Suprapubic skin (tissue), 4 donors: ENCODE measurements at regions not wholly inside any gene's neighbourhood (a gene's known extent, or its start where the extent isn't known, plus 50 kb on each side); places are given as distances from the start of the nearest gene placed in this dataset.

ENCODE experiments used
- DNase-seq, 2 donors: peaks; one replicate each; pipeline ENCODE4 v3.0.0-alpha.2; 2019; ENCODE audit warnings: low spot score in 2 of 2
- H3K27ac ChIP-seq: fragments of 200-600 bp; sonication (generic); one replicate; pipeline ENCODE4 v1.5.1; 2019
- H3K27me3 ChIP-seq: fragments of 200-600 bp; sonication (generic); one replicate; pipeline ENCODE4 v1.5.1; 2019
- H3K36me3 ChIP-seq: fragments of 200-600 bp; sonication (generic); one replicate; pipeline ENCODE4 v1.5.1; 2019
- H3K4me1 ChIP-seq: fragments of 200-600 bp; sonication (generic); one replicate; pipeline ENCODE4 v1.5.1; 2019
- H3K4me3 ChIP-seq: fragments of 200-600 bp; sonication (generic); one replicate; pipeline ENCODE4 v1.5.1; 2019; ENCODE audit warnings: mild to moderate bottlenecking
- H3K9me3 ChIP-seq: fragments of 200-600 bp; sonication (generic); one replicate; pipeline ENCODE4 v1.5.1; 2019
- EP300 ChIP-seq: sonication (generic); formaldehyde crosslinking; IDR thresholded peaks from one replicate; pipeline ENCODE4 v1.6.1; 2017; ENCODE audit warnings: antibody characterized with exemption
- POLR2A ChIP-seq, 2 donors: fragments of 450-650 bp; IDR thresholded peaks; one replicate each; pipeline ENCODE4 v1.6.1; 2017; ENCODE audit warnings: antibody characterized with exemption in 2 of 2, mild to moderate bottlenecking in 2 of 2, moderate library complexity in 2 of 2
- POLR2AphosphoS5 ChIP-seq, 3 donors: sonication (generic); formaldehyde crosslinking; IDR thresholded peaks; one replicate each; pipeline ENCODE4 v1.6.1; 2017; ENCODE audit warnings: antibody characterized with exemption in 3 of 3
- WGBS: methylation state at CpG from one replicate; pipeline ENCODE4 v1.1.5; 2018; 5-methylcytosine and 5-hydroxymethylcytosine counted together
- TF ChIP-seq, protein P1 (sequence below), 2 donors: fragments of 200-600 bp in 1 of 2; fragments of 450-650 bp in 1 of 2; sonication (generic) in 1 of 2; IDR thresholded peaks; one replicate each; pipeline ENCODE4 v1.5.1; 2016 to 2019; ENCODE audit warnings: antibody characterized with exemption in 2 of 2, mild to moderate bottlenecking in 1 of 2, moderate library complexity in 1 of 2

GRCh38 chr2:212712991-212713390 is 174.4 kb upstream of the ERBB4 start:
- no peak for DNase-seq
- WGBS = 42% methylated on average over 1 of the region's 1 CpG
- Histone ChIP-seq H3K9me3 (no peaks in the 10 kb centered on the region), H3K27ac (no peak overlapping the region), H3K4me1 (no peaks in the 10 kb centered on the region), H3K4me3 (no peak overlapping the region), H3K27me3 (no peaks in the 10 kb centered on the region), H3K36me3 (no peaks in the 10 kb centered on the region)
- TF ChIP-seq POLR2A (IDR thresholded peaks at IDR 0.05) = no peak
- TF ChIP-seq, protein P1, sequence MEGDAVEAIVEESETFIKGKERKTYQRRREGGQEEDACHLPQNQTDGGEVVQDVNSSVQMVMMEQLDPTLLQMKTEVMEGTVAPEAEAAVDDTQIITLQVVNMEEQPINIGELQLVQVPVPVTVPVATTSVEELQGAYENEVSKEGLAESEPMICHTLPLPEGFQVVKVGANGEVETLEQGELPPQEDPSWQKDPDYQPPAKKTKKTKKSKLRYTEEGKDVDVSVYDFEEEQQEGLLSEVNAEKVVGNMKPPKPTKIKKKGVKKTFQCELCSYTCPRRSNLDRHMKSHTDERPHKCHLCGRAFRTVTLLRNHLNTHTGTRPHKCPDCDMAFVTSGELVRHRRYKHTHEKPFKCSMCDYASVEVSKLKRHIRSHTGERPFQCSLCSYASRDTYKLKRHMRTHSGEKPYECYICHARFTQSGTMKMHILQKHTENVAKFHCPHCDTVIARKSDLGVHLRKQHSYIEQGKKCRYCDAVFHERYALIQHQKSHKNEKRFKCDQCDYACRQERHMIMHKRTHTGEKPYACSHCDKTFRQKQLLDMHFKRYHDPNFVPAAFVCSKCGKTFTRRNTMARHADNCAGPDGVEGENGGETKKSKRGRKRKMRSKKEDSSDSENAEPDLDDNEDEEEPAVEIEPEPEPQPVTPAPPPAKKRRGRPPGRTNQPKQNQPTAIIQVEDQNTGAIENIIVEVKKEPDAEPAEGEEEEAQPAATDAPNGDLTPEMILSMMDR (IDR thresholded peaks at IDR 0.05) = no peak
- TF ChIP-seq POLR2AphosphoS5 (IDR thresholded peaks at IDR 0.05) = no peak
- TF ChIP-seq EP300 = no peak

GRCh38 chr2:212712466-212712865 is 173.9 kb upstream of the ERBB4 start:
- H3K4me3 ChIP-seq = no peak overlapping the region
- DNase-seq = no peak
- TF ChIP-seq POLR2AphosphoS5 (IDR thresholded peaks at IDR 0.05) = no peak
- TF ChIP-seq, protein P1 (IDR thresholded peaks at IDR 0.05) = no peak
- no peak for TF ChIP-seq POLR2A (IDR thresholded peaks at IDR 0.05)
- no peak for TF ChIP-seq EP300
- H3K4me1 ChIP-seq = no peaks in the 10 kb centered on the region
- H3K27ac ChIP-seq = no peak overlapping the region
- no peaks in the 10 kb centered on the region for H3K27me3 ChIP-seq
- WGBS = 58% methylated on average over 5 of the region's 5 CpGs
- no peaks in the 10 kb centered on the region for H3K9me3 ChIP-seq
- no peaks in the 10 kb centered on the region for H3K36me3 ChIP-seq

- no peak overlapping the region for H3K4me3 ChIP-seq
- H3K4me1 ChIP-seq = no peaks in the 10 kb centered on the region
- no peaks in the 10 kb centered on the region for H3K27me3 ChIP-seq
- WGBS = 47% methylated on average over 3 of the region's 3 CpGs
- DNase-seq = no peak
- H3K9me3 ChIP-seq = no peaks in the 10 kb centered on the region
- TF ChIP-seq, protein P1 (IDR thresholded peaks at IDR 0.05) = no peak
- no peak for TF ChIP-seq POLR2A (IDR thresholded peaks at IDR 0.05)
- no peak for TF ChIP-seq EP300
- no peak for TF ChIP-seq POLR2AphosphoS5 (IDR thresholded peaks at IDR 0.05)
- no peak overlapping the region for H3K27ac ChIP-seq
- no peaks in the 10 kb centered on the region for H3K36me3 ChIP-seq
Measured at GRCh38 chr2:212711856-212712255, 173.3 kb upstream of the ERBB4 start.

DNA sequence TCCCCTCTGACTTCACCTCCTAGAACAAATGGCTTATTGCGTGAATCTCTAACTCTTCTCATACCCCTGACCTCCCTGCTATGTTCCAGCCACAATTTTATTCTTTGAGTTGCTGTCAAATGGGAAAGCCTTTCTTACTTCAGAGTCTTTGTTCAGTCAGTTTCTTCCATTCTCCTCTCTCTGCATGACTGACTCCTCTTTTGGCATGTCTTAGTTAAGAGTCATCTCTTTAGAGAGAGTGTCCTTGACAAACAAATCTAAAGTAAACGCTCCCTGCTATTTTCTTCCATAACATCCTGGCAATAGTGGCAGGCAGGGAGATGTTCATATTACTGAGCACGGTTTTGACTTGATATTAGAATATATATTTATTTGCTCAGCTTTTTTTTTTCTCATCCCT is 170.7 kb upstream of the ERBB4 start:
- Histone ChIP-seq H3K36me3 (no peaks in the 10 kb centered on the region), H3K27me3 (no peaks in the 10 kb centered on the region), H3K4me3 (no peak overlapping the region), H3K4me1 (no peaks in the 10 kb centered on the region), H3K9me3 (no peaks in the 10 kb centered on the region), H3K27ac (no peak overlapping the region)
- DNase-seq = no peak
- 87% methylated on average over 3 of the region's 3 CpGs for WGBS
- TF ChIP-seq POLR2A (IDR thresholded peaks at IDR 0.05) = no peak
- TF ChIP-seq POLR2AphosphoS5 (IDR thresholded peaks at IDR 0.05) = no peak
- TF ChIP-seq, protein P1 (IDR thresholded peaks at IDR 0.05) = no peak

DNA sequence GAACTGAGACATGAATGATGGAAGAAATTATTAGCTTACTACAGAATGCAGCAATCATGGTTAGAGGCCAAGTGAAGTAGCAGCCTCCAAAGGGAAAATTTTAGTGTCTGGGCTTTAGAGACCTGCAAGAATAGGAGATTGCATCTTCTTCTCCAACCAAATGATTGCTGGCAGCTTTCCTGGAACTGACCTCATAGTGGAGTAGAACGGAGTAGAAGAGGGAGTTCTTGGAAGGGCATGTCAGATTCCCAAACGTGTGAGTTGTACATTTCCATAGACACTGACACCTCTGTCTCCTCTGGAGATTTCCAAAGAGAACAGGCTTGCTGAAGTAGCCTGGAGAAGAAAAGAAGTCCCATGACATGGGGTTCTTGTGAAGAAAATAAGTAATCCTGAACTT is 169.8 kb upstream of the ERBB4 start:
- TF ChIP-seq POLR2A (IDR thresholded peaks at IDR 0.05) = no peak
- TF ChIP-seq, protein P1 (IDR thresholded peaks at IDR 0.05) = no peak
- TF ChIP-seq POLR2AphosphoS5 (IDR thresholded peaks at IDR 0.05) = no peak
- TF ChIP-seq EP300 = no peak
- WGBS = 55% methylated on average over 2 of the region's 2 CpGs
- no peak overlapping the region for H3K27ac ChIP-seq
- no peak for DNase-seq
- H3K36me3 ChIP-seq = no peaks in the 10 kb centered on the region
- H3K4me1 ChIP-seq = no peaks in the 10 kb centered on the region
- H3K4me3 ChIP-seq = no peak overlapping the region
- H3K9me3 ChIP-seq = no peaks in the 10 kb centered on the region
- no peaks in the 10 kb centered on the region for H3K27me3 ChIP-seq
